Stomach (tissue), 8 donors: ENCODE measurements at regions not wholly inside any gene's neighbourhood (a gene's known extent, or its start where the extent isn't known, plus 50 kb on each side); places are given as distances from the start of the nearest gene placed in this dataset.

Experiments used
- DNase-seq, 2 donors: peaks; one replicate each; pipeline versions ENCODE4 v3.0.0 to v3.0.0-alpha.2; 2013 to 2019
- H3K27ac ChIP-seq, 5 donors: fragments of 200-600 bp in 4 of 5; sonication (generic) in 4 of 5; one replicate each; pipeline ENCODE4 v1.5.1; 2013 to 2019; ENCODE audit warnings: mild to moderate bottlenecking in 1 of 5, moderate library complexity in 1 of 5
- H3K27me3 ChIP-seq, 3 donors: fragments of 200-600 bp; sonication (generic); one replicate each; pipeline ENCODE4 v1.5.1; 2017 to 2019; ENCODE audit warnings: mixed run types in 1 of 3
- H3K36me3 ChIP-seq, 4 donors: fragments of 200-600 bp; sonication (generic); 1 replicate in 3 of 4; 2 replicates in 1 of 4; pipeline ENCODE4 v1.5.1; 2016 to 2019
- H3K4me1 ChIP-seq, 4 donors: fragments of 200-600 bp; sonication (generic); one replicate each; pipeline ENCODE4 v1.5.1; 2016 to 2019
- H3K4me3 ChIP-seq, 4 donors: fragments of 200-600 bp; sonication (generic) in 3 of 4; one replicate each; pipeline ENCODE4 v1.5.1; 2016 to 2019; ENCODE audit warnings: mild to moderate bottlenecking in 1 of 4
- H3K9me3 ChIP-seq, 4 donors: fragments of 200-600 bp; sonication (generic); one replicate each; pipeline ENCODE4 v1.5.1; 2016 to 2019
- CTCF ChIP-seq, 7 experiments: fragments of 450-650 bp in 4 of 7; fragments of 200-600 bp in 3 of 7; sonication (generic) in 3 of 7; IDR thresholded peaks; one replicate each; pipeline ENCODE4 v1.5.1; 2016 to 2019; ENCODE audit warnings: antibody characterized with exemption in 7 of 7, control low read depth in 2 of 7, mild to moderate bottlenecking in 1 of 7
- EP300 ChIP-seq: sonication (generic); formaldehyde crosslinking; IDR thresholded peaks from one replicate; pipeline ENCODE4 v1.6.1; 2017; ENCODE audit warnings: antibody characterized with exemption
- POLR2A ChIP-seq, 4 donors: fragments of 450-650 bp; IDR thresholded peaks; one replicate each; pipeline ENCODE4 v1.6.1; 2016; ENCODE audit warnings: antibody characterized with exemption in 4 of 4, control low read depth in 2 of 4, mild to moderate bottlenecking in 1 of 4, moderate library complexity in 1 of 4
- POLR2AphosphoS5 ChIP-seq, 3 donors: sonication (generic); formaldehyde crosslinking; IDR thresholded peaks; one replicate each; pipeline ENCODE4 v1.6.1; 2016; ENCODE audit warnings: antibody characterized with exemption in 3 of 3
- WGBS, 5 donors: extraction: QIAGEN DNeasy Blood & Tissue Kit in 3 of 5; methylation state at CpG; one replicate each; pipeline versions ENCODE4 v1.1.5 to v1.1.7; 2013 to 2018; 5-methylcytosine and 5-hydroxymethylcytosine counted together
- intact Hi-C: fragments of 100-400 bp; cut with DNase I; formaldehyde crosslinking; loops from one replicate; pipeline ENCODE4 v1.15.1; 2023; ENCODE audit warnings: low total_unique reads
- donor health status: healthy with polysubstance abuse.
- donor health status: Bipolar disorder and iron deficiency.
- donor health status: healthy.

- Histone ChIP-seq H3K4me1 (no peaks in the 10 kb centered on the region), H3K27ac (no peak overlapping the region), H3K27me3 (no peaks in the 10 kb centered on the region), H3K4me3 (no peak overlapping the region), H3K9me3 (no peaks in the 10 kb centered on the region), H3K36me3 (no peaks in the 10 kb centered on the region)
- DNase-seq = no peak
- 83 to 92% (median 83%) methylated on average over 6 of the region's 6 CpGs for WGBS, 5 donors
- TF ChIP-seq EP300 (no peak), POLR2AphosphoS5 (IDR thresholded peaks at IDR 0.05) (peak in 2 of 3 donors; percentile 8 to 27)
- intact Hi-C loops = no loop called here
These were observed 145.0 kb upstream of the ZNF32 start for GRCh38 chr10:43793704-43794103.

- H3K4me1 ChIP-seq = no peaks in the 10 kb centered on the region
- no peak overlapping the region for H3K4me3 ChIP-seq
- DNase-seq = no peak
- no peaks in the 10 kb centered on the region for H3K9me3 ChIP-seq
- intact Hi-C loops = no loop called here
- H3K36me3 ChIP-seq = no peaks in the 10 kb centered on the region
- no peaks in the 10 kb centered on the region for H3K27me3 ChIP-seq
- TF ChIP-seq POLR2AphosphoS5 (IDR thresholded peaks at IDR 0.05) (no peak), POLR2A (IDR thresholded peaks at IDR 0.05) (no peak), CTCF (IDR thresholded peaks at IDR 0.05) (no peak), EP300 (no peak)
- H3K27ac ChIP-seq = no peak overlapping the region
- 93 to 96% (median 94%) methylated on average over 11 of the region's 11 CpGs for WGBS, 5 donors
These were observed 141.5 kb upstream of the ZNF32 start for GRCh38 chr10:43790147-43790546.

GRCh38 chr10:43785252-43785651 lies 136.6 kb upstream of the ZNF32 start:
- Histone ChIP-seq H3K4me3 (no peak overlapping the region), H3K9me3 (no peaks in the 10 kb centered on the region), H3K27ac (no peak overlapping the region), H3K4me1 (peaks cover 0 to 16% (median 12%) of the 10 kb centered on the region in 4 donors), H3K27me3 (no peaks in the 10 kb centered on the region), H3K36me3 (no peaks in the 10 kb centered on the region)
- intact Hi-C loops = no loop called here
- DNase-seq = no peak
- TF ChIP-seq POLR2A (IDR thresholded peaks at IDR 0.05) = no peak
- no peak for TF ChIP-seq CTCF (IDR thresholded peaks at IDR 0.05)
- no peak for TF ChIP-seq EP300
- TF ChIP-seq POLR2AphosphoS5 (IDR thresholded peaks at IDR 0.05) = no peak
- WGBS, 5 donors = 61 to 100% (median 78%) methylated on average over 2 of the region's 2 CpGs

- TF ChIP-seq EP300 (no peak), POLR2A (IDR thresholded peaks at IDR 0.05) (no peak), CTCF (IDR thresholded peaks at IDR 0.05) (no peak), POLR2AphosphoS5 (IDR thresholded peaks at IDR 0.05) (no peak)
- Histone ChIP-seq H3K4me3 (no peak overlapping the region), H3K27me3 (no peaks in the 10 kb centered on the region), H3K27ac (no peak overlapping the region), H3K9me3 (no peaks in the 10 kb centered on the region), H3K4me1 (peaks cover 0 to 25% (median 16%) of the 10 kb centered on the region in 4 donors), H3K36me3 (no peaks in the 10 kb centered on the region)
- intact Hi-C loops = no loop called here
- 92 to 100% (median 97%) methylated on average over 5 to 6 of the region's 6 CpGs for WGBS, 5 donors
- no peak for DNase-seq
These were observed 134.1 kb upstream of the ZNF32 start for GRCh38 chr10:43782814-43783213.

- 46 to 60% (median 53%) methylated on average over 6 of the region's 6 CpGs for WGBS, 5 donors
- H3K4me3 ChIP-seq = no peak overlapping the region
- no peaks in the 10 kb centered on the region for H3K9me3 ChIP-seq
- H3K27ac ChIP-seq = peak overlapping the region in 2 of 5 donors; percentile 29 to 54
- no peaks in the 10 kb centered on the region for H3K36me3 ChIP-seq
- TF ChIP-seq POLR2A (IDR thresholded peaks at IDR 0.05) = no peak
- peak in 2 of 3 donors; percentile 20 to 61 for TF ChIP-seq POLR2AphosphoS5 (IDR thresholded peaks at IDR 0.05)
- intact Hi-C loops = no loop called here
- peak; percentile 48 to 81 for DNase-seq
- no peaks in the 10 kb centered on the region for H3K27me3 ChIP-seq
- peaks cover 0 to 25% (median 16%) of the 10 kb centered on the region in 4 donors for H3K4me1 ChIP-seq
These were observed 133.0 kb upstream of the ZNF32 start for GRCh38 chr10:43781480-43782361.
